ENCODE measurements at regions not wholly inside any gene's neighbourhood (a gene's known extent, or its start where the extent isn't known, plus 50 kb on each side); places are given as distances from the start of the nearest gene placed in this dataset.

DNA sequence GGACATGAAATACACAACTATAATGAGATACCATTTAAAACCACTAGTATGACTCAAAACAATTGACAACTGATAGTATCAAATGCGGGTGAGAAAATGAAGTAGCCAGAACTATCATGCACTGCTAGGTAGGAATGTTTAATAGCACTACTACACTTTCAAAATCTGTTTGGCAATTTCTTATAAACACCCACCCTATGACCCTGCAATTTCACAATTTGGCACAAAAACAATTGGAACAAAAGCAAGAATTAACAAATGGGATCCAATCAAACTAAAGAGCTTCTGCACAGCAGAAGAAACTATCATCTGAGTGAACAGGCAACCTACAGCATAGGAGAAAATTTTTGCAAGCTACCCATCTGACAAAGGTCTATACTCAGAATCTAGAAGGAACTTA is 431.2 kb upstream of the GYPC start:
- TF ChIP-seq, protein P1, sequence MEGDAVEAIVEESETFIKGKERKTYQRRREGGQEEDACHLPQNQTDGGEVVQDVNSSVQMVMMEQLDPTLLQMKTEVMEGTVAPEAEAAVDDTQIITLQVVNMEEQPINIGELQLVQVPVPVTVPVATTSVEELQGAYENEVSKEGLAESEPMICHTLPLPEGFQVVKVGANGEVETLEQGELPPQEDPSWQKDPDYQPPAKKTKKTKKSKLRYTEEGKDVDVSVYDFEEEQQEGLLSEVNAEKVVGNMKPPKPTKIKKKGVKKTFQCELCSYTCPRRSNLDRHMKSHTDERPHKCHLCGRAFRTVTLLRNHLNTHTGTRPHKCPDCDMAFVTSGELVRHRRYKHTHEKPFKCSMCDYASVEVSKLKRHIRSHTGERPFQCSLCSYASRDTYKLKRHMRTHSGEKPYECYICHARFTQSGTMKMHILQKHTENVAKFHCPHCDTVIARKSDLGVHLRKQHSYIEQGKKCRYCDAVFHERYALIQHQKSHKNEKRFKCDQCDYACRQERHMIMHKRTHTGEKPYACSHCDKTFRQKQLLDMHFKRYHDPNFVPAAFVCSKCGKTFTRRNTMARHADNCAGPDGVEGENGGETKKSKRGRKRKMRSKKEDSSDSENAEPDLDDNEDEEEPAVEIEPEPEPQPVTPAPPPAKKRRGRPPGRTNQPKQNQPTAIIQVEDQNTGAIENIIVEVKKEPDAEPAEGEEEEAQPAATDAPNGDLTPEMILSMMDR (IDR thresholded peaks at IDR 0.05) = no peak
- TF ChIP-seq ZFX (IDR thresholded peaks at IDR 0.05; ENCODE audit: borderline replicate concordance) = no peak

All from 22Rv1 (cell line).